GM12874 (cell line): ENCODE measurements at regions not wholly inside any gene's neighbourhood (a gene's known extent, or its start where the extent isn't known, plus 50 kb on each side); places are given as distances from the start of the nearest gene placed in this dataset.

ENCODE experiments used
- TF ChIP-seq, protein P1 (sequence below): IDR thresholded peaks from 2 replicates; pipeline ENCODE4 v1.5.1; 2011; ENCODE audit warnings: low read depth, mild to moderate bottlenecking, control low read depth, low read length, moderate library complexity; ENCODE audit not compliant: insufficient read depth

- TF ChIP-seq, protein P1, sequence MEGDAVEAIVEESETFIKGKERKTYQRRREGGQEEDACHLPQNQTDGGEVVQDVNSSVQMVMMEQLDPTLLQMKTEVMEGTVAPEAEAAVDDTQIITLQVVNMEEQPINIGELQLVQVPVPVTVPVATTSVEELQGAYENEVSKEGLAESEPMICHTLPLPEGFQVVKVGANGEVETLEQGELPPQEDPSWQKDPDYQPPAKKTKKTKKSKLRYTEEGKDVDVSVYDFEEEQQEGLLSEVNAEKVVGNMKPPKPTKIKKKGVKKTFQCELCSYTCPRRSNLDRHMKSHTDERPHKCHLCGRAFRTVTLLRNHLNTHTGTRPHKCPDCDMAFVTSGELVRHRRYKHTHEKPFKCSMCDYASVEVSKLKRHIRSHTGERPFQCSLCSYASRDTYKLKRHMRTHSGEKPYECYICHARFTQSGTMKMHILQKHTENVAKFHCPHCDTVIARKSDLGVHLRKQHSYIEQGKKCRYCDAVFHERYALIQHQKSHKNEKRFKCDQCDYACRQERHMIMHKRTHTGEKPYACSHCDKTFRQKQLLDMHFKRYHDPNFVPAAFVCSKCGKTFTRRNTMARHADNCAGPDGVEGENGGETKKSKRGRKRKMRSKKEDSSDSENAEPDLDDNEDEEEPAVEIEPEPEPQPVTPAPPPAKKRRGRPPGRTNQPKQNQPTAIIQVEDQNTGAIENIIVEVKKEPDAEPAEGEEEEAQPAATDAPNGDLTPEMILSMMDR: no peak
These were observed 334.4 kb upstream of the DEPDC1 start for GRCh38 chr1:68831281-68831680.

DNA sequence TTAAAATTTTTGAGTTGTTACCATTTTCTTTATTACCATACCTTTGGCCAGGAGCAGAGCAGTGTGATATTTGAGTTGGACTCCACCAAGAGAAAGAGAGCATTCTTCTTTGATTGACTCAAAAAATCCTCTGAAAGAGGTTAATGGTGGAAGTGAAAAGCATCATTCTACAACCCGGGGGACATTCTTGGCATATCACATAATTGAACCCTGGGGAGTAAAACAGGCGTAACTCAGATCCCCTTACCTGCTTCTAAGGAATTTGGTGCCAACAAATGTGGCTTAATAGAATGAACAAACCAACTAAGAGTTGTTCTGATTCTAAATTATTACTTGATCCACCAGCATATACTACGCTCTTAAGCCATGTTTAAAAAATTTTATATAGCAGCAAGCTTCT, 351.1 kb upstream of the DEPDC1 start:
- TF ChIP-seq, protein P1: no peak

DNA sequence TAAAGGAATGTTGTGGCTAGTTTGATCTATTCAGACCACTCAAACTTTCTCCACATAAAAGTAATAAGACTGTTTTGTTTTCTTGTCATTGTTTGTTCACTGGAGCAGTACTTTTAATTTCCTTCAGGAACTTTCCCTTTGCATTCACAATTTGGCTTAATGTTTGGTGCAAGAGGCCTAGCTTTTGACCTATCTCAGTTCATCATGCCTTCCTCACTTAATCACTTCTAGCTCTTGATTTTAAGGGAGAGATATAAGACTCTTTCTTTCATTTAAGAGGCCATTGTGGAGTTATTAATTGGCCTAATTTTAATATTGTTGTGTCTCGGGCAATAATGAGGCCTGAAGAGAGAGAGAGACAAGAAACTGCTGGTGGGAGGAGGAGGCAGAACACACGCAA, 371.7 kb upstream of the DEPDC1 start:
- TF ChIP-seq, protein P1: no peak

DNA sequence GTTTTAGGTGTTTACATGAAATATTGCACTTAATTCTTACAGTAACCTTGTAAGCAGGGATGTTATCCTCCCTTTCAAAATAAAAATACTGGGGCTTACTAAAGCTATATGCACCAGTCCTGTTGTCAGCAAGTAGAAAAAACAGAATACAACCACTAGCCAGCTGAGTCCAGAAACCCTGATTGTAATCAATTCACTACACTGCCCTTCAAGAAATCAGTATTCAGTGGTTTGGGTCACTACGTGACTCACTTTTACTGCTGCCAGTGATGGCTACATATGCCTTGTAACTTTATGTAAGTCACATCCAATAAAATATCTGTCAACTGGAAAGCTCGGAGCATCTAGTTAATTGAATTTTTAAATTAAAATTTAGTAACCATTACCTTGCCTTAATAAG, 376.3 kb upstream of the DEPDC1 start:
- TF ChIP-seq, protein P1: no peak

- TF ChIP-seq, protein P1: no peak
These were observed 392.6 kb upstream of the DEPDC1 start for GRCh38 chr1:68889471-68889870.

GRCh38 chr1:68890736-68891135, 393.9 kb upstream of the DEPDC1 start:
- TF ChIP-seq, protein P1: no peak

- TF ChIP-seq, protein P1: no peak
These were observed 407.6 kb upstream of the DEPDC1 start for GRCh38 chr1:68904477-68904876.

GRCh38 chr1:68906431-68906830, 409.5 kb upstream of the DEPDC1 start:
- TF ChIP-seq, protein P1: no peak
